MG63 (cell line): ENCODE measurements at regions not wholly inside any gene's neighbourhood (a gene's known extent, or its start where the extent isn't known, plus 50 kb on each side); places are given as distances from the start of the nearest gene placed in this dataset.

Experiments used
- DNase-seq: peaks from one replicate; pipeline ENCODE4 v3.0.0-alpha.2; 2020
- H3K27me3 ChIP-seq: fragments of 250-450 bp; sonication (Bioruptor Pico); 2 replicates; pipeline ENCODE4 v1.5.1; 2020; ENCODE audit warnings: mild to moderate bottlenecking, moderate library complexity
- H3K36me3 ChIP-seq: fragments of 250-450 bp; sonication (Bioruptor Pico); 2 replicates; pipeline ENCODE4 v1.5.1; 2020; ENCODE audit warnings: mild to moderate bottlenecking, moderate library complexity
- H3K4me3 ChIP-seq: fragments of 250-450 bp; sonication (Bioruptor Pico); 2 replicates; pipeline ENCODE4 v1.5.1; 2020; ENCODE audit warnings: mild to moderate bottlenecking, moderate library complexity
- H3K9me3 ChIP-seq: fragments of 250-450 bp; sonication (Bioruptor Pico); 2 replicates; pipeline ENCODE4 v1.5.1; 2020; ENCODE audit warnings: mild to moderate bottlenecking, moderate library complexity

GRCh38 chr2:8095978-8096377 lies 585.9 kb upstream of the ID2 start:
- Histone ChIP-seq H3K36me3 (no peaks in the 10 kb centered on the region), H3K4me3 (no peak overlapping the region), H3K9me3 (no peaks in the 10 kb centered on the region), H3K27me3 (no peaks in the 10 kb centered on the region)
- no peak for DNase-seq

- H3K9me3 ChIP-seq, result no peaks in the 10 kb centered on the region
- H3K4me3 ChIP-seq, result no peak overlapping the region
- no peak for DNase-seq
- H3K27me3 ChIP-seq, result no peaks in the 10 kb centered on the region
- no peaks in the 10 kb centered on the region for H3K36me3 ChIP-seq
Measured at GRCh38 chr2:8096484-8096883, 585.4 kb upstream of the ID2 start.

GRCh38 chr2:8098476-8099266 lies 583.2 kb upstream of the ID2 start:
- H3K9me3 ChIP-seq, result no peaks in the 10 kb centered on the region
- no peak for DNase-seq
- no peaks in the 10 kb centered on the region for H3K36me3 ChIP-seq
- no peak overlapping the region for H3K4me3 ChIP-seq
- no peaks in the 10 kb centered on the region for H3K27me3 ChIP-seq

GRCh38 chr2:8099267-8099582 lies 582.6 kb upstream of the ID2 start:
- Histone ChIP-seq H3K4me3 (no peak overlapping the region), H3K36me3 (no peaks in the 10 kb centered on the region), H3K9me3 (no peaks in the 10 kb centered on the region), H3K27me3 (no peaks in the 10 kb centered on the region)
- no peak for DNase-seq

- H3K4me3 ChIP-seq, result no peak overlapping the region
- H3K27me3 ChIP-seq, result no peaks in the 10 kb centered on the region
- no peak for DNase-seq
- no peaks in the 10 kb centered on the region for H3K36me3 ChIP-seq
- H3K9me3 ChIP-seq, result no peaks in the 10 kb centered on the region
Measured at GRCh38 chr2:8101614-8102277, 580.1 kb upstream of the ID2 start.

GRCh38 chr2:8102470-8102869 lies 579.4 kb upstream of the ID2 start:
- no peaks in the 10 kb centered on the region for H3K36me3 ChIP-seq
- H3K27me3 ChIP-seq, result no peaks in the 10 kb centered on the region
- no peak overlapping the region for H3K4me3 ChIP-seq
- no peaks in the 10 kb centered on the region for H3K9me3 ChIP-seq
- no peak for DNase-seq

- no peak for DNase-seq
Measured at GRCh38 chr2:8103085-8103708, 578.7 kb upstream of the ID2 start.

GRCh38 chr2:8107150-8107549 lies 574.7 kb upstream of the ID2 start:
- Histone ChIP-seq H3K4me3 (no peak overlapping the region), H3K27me3 (no peaks in the 10 kb centered on the region), H3K36me3 (no peaks in the 10 kb centered on the region), H3K9me3 (no peaks in the 10 kb centered on the region)
- no peak for DNase-seq

More at GRCh38 chr2:8103085-8103708, 578.7 kb upstream of the ID2 start:
- Histone ChIP-seq H3K9me3 (no peaks in the 10 kb centered on the region), H3K4me3 (no peak overlapping the region), H3K36me3 (no peaks in the 10 kb centered on the region), H3K27me3 (no peaks in the 10 kb centered on the region)

GRCh38 chr2:8107621-8108378 lies 574.1 kb upstream of the ID2 start:
- DNase-seq, result no peak
- H3K27me3 ChIP-seq, result no peaks in the 10 kb centered on the region
- H3K9me3 ChIP-seq, result no peaks in the 10 kb centered on the region
- H3K4me3 ChIP-seq, result no peak overlapping the region
- no peaks in the 10 kb centered on the region for H3K36me3 ChIP-seq

GRCh38 chr2:8110716-8111115 lies 571.1 kb upstream of the ID2 start:
- Histone ChIP-seq H3K27me3 (no peaks in the 10 kb centered on the region), H3K4me3 (no peak overlapping the region), H3K9me3 (no peaks in the 10 kb centered on the region), H3K36me3 (no peaks in the 10 kb centered on the region)
- DNase-seq, result no peak

- H3K27me3 ChIP-seq, result no peaks in the 10 kb centered on the region
- no peak for DNase-seq
- H3K9me3 ChIP-seq, result no peaks in the 10 kb centered on the region
- no peak overlapping the region for H3K4me3 ChIP-seq
- no peaks in the 10 kb centered on the region for H3K36me3 ChIP-seq
Measured at GRCh38 chr2:8111193-8111592, 570.7 kb upstream of the ID2 start.

- H3K27me3 ChIP-seq, result no peaks in the 10 kb centered on the region
- DNase-seq, result no peak
- no peaks in the 10 kb centered on the region for H3K36me3 ChIP-seq
- H3K4me3 ChIP-seq, result no peak overlapping the region
- H3K9me3 ChIP-seq, result no peaks in the 10 kb centered on the region
Measured at GRCh38 chr2:8115456-8115855, 566.4 kb upstream of the ID2 start.

GRCh38 chr2:8115966-8116365 lies 565.9 kb upstream of the ID2 start:
- no peaks in the 10 kb centered on the region for H3K36me3 ChIP-seq
- no peak overlapping the region for H3K4me3 ChIP-seq
- H3K9me3 ChIP-seq, result no peaks in the 10 kb centered on the region
- no peaks in the 10 kb centered on the region for H3K27me3 ChIP-seq
- no peak for DNase-seq

GRCh38 chr2:8116661-8117060 lies 565.2 kb upstream of the ID2 start:
- no peaks in the 10 kb centered on the region for H3K27me3 ChIP-seq
- DNase-seq, result no peak
- no peaks in the 10 kb centered on the region for H3K36me3 ChIP-seq
- H3K4me3 ChIP-seq, result no peak overlapping the region
- no peaks in the 10 kb centered on the region for H3K9me3 ChIP-seq

GRCh38 chr2:8118940-8119781 lies 562.7 kb upstream of the ID2 start:
- no peak for DNase-seq
- Histone ChIP-seq H3K27me3 (no peaks in the 10 kb centered on the region), H3K9me3 (no peaks in the 10 kb centered on the region), H3K36me3 (no peaks in the 10 kb centered on the region), H3K4me3 (no peak overlapping the region)

GRCh38 chr2:8119782-8120505 lies 561.9 kb upstream of the ID2 start:
- Histone ChIP-seq H3K36me3 (no peaks in the 10 kb centered on the region), H3K27me3 (no peaks in the 10 kb centered on the region), H3K4me3 (no peak overlapping the region), H3K9me3 (no peaks in the 10 kb centered on the region)
- DNase-seq, result no peak
